ENCODE measurements at regions not wholly inside any gene's neighbourhood (a gene's known extent, or its start where the extent isn't known, plus 50 kb on each side); places are given as distances from the start of the nearest gene placed in this dataset.

DNA sequence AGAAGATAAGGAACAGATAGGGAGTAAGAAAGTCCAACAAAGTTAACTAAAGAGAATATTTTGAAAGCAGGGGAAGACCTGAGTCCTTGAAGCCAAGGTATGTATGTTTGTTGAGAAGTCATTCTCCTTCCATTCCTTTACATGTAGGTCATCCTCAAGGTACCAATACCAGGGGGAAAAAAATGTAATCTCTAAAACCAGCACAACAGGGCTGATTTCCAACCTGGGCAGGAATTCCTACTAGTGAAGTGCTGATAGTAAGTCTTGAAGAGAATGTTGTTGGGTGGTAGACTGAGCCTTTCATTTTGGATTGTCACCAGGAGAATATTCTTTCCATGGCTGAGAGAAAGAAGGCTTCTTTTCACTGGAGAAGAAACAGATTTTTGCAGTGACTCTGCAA, 117.1 kb upstream of the ZNF462 start:
- Mint-ChIP-seq H3K27me3 (no peaks in the 10 kb centered on the region), H3K9me3 (peaks cover 4% of the 10 kb centered on the region), H3K36me3 (ENCODE audit: low read depth) (no peaks in the 10 kb centered on the region), H3K4me3 (no peak overlapping the region), H3K27ac (no peak overlapping the region), H3K4me1 (no peaks in the 10 kb centered on the region)
- intact Hi-C loops (cut with micrococcal nuclease), result no loop called here
- DNase-seq, result no peak

GRCh38 chr9:106751681-106752080, 111.3 kb upstream of the ZNF462 start:
- no peak for DNase-seq
- H3K27me3 Mint-ChIP-seq, result no peaks in the 10 kb centered on the region
- H3K27ac Mint-ChIP-seq, result no peak overlapping the region
- H3K36me3 Mint-ChIP-seq (ENCODE audit: low read depth), result no peaks in the 10 kb centered on the region
- H3K9me3 Mint-ChIP-seq, result no peaks in the 10 kb centered on the region
- intact Hi-C loops (cut with micrococcal nuclease), result no loop called here
- H3K4me1 Mint-ChIP-seq, result peaks cover 8% of the 10 kb centered on the region
- no peak overlapping the region for H3K4me3 Mint-ChIP-seq

DNA sequence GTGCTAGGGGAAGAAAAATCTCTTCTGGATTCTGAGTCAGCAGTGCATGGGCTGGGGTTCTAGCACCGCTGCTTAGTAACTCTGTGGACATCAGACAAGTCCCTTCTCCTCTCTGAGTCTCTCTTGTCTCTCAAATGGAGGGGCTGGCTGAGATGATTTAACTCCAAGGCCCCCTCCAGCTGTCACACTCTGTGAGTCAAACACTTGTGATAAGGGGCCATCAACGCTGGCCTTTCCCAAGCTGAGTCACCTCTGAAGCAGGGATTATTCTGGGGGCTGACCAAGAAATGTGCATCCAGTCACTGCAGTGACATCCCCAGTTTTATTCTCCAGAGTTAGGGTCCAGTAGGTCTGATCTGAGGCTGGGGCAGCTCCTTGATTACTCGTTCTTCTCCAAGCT, 110.4 kb upstream of the ZNF462 start:
- Mint-ChIP-seq H3K36me3 (ENCODE audit: low read depth) (no peaks in the 10 kb centered on the region), H3K27me3 (no peaks in the 10 kb centered on the region), H3K4me1 (peaks cover 8% of the 10 kb centered on the region), H3K4me3 (no peak overlapping the region), H3K9me3 (no peaks in the 10 kb centered on the region), H3K27ac (no peak overlapping the region)
- intact Hi-C loops (cut with micrococcal nuclease), result no loop called here
- no peak for DNase-seq

DNA sequence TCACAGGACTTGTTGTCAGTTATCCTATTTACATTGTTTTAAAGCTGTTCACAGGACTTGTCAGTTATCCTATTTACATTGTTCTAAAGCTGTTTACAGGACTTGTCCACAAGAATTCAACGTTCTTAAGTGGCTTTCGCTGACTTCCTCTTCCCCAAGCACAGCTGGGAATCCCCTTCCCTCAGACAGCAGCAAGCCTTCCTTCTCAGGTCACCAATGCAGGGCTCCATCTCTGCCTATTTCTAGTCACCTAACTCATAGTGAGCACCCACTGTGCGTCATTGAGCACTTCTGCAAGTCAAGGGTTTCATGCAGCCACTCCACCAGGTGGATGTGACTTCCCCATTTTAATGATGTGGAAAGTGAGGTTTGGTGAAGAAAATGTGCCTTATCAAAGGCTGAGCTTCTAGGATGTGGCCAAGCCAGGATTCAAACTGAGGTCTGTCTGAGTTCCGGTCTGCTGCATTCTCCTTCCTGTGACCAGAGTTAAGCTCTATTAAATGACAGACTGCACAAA, 109.8 kb upstream of the ZNF462 start:
- no peaks in the 10 kb centered on the region for H3K36me3 Mint-ChIP-seq (ENCODE audit: low read depth)
- no peak overlapping the region for H3K4me3 Mint-ChIP-seq
- intact Hi-C loops (cut with micrococcal nuclease), result no loop called here
- peak; percentile 64 for DNase-seq
- no peaks in the 10 kb centered on the region for H3K27me3 Mint-ChIP-seq
- H3K9me3 Mint-ChIP-seq, result no peaks in the 10 kb centered on the region
- peaks cover 8% of the 10 kb centered on the region for H3K4me1 Mint-ChIP-seq
- H3K27ac Mint-ChIP-seq, result no peak overlapping the region

DNA sequence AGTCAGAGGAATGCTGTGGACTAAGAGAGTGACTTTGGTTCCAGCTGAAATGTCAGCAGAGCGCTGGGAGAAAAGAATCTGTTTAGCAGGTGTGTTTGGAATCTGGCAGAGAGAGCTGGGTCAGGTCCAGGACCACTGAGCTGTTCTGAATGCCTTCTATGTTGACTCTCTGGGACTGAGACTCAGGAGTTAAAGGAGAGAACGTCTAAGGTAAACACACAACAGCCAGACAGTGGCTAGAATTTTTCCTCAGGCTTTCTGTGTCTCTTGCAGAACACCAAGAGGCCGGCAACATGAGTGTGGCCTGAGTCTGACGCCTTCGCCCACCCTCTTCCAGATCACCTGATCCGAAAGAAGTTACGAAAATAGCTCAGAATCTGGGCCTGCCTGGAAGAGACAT, 107.2 kb upstream of the ZNF462 start:
- Mint-ChIP-seq H3K9me3 (no peaks in the 10 kb centered on the region), H3K4me3 (no peak overlapping the region)

GRCh38 chr9:106757514-106757913, 105.5 kb upstream of the ZNF462 start:
- Mint-ChIP-seq H3K4me3 (no peak overlapping the region), H3K9me3 (no peaks in the 10 kb centered on the region), H3K27ac (no peak overlapping the region), H3K36me3 (ENCODE audit: low read depth) (no peaks in the 10 kb centered on the region), H3K4me1 (peaks cover 8% of the 10 kb centered on the region), H3K27me3 (no peaks in the 10 kb centered on the region)
- intact Hi-C loops (cut with micrococcal nuclease), result no loop called here
- no peak for DNase-seq

More for the DNA sequence above, 107.2 kb upstream of the ZNF462 start:
- Mint-ChIP-seq H3K27me3 (no peaks in the 10 kb centered on the region), H3K36me3 (ENCODE audit: low read depth) (no peaks in the 10 kb centered on the region), H3K27ac (no peak overlapping the region), H3K4me1 (peaks cover 8% of the 10 kb centered on the region)
- intact Hi-C loops (cut with micrococcal nuclease), result no loop called here
- no peak for DNase-seq

DNA sequence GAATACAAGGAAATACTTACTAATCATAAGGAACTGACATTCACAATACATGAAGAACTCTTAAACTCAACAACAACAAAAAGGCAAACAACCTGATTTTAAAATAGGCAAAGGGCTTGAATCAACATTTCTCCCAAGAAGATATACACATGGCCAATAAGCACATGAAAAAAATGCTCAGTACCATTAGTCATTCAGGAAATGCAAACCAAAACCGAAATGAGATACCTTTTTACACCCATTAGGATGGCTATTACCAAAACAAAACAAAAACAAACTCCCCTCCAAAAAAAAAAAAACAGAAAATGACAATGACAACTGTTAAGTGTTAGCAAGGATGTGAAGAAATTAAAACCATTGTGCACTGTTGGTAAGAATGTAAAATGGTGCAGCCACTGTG, 104.1 kb upstream of the ZNF462 start:
- no peaks in the 10 kb centered on the region for H3K4me1 Mint-ChIP-seq
- no peaks in the 10 kb centered on the region for H3K27me3 Mint-ChIP-seq
- H3K9me3 Mint-ChIP-seq, result no peaks in the 10 kb centered on the region
- no peak overlapping the region for H3K27ac Mint-ChIP-seq
- no peak for DNase-seq
- intact Hi-C loops (cut with micrococcal nuclease), result no loop called here
- no peaks in the 10 kb centered on the region for H3K36me3 Mint-ChIP-seq (ENCODE audit: low read depth)
- no peak overlapping the region for H3K4me3 Mint-ChIP-seq

DNA sequence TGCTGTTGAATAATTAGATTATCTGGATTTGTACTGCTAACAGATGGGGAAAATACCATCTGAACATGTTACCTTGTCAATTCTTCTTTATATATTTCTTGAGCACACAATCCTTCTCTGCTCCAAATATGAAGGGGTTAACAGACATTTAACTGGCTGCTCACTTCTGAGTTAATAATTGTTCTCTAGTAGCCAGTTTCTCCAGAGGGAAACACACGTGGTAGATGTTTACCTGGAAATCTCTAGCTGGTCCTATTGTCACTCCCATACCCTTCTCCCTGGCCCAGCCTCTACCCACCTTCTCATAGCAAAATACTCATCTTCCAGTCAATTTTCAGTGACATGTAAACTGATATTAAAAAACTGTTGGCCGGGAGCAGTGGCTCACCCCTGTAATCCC, 101.5 kb upstream of the ZNF462 start:
- no peak overlapping the region for H3K4me3 Mint-ChIP-seq
- no peaks in the 10 kb centered on the region for H3K36me3 Mint-ChIP-seq (ENCODE audit: low read depth)
- H3K9me3 Mint-ChIP-seq, result no peaks in the 10 kb centered on the region
- no peak for DNase-seq
- no peaks in the 10 kb centered on the region for H3K4me1 Mint-ChIP-seq
- H3K27ac Mint-ChIP-seq, result no peak overlapping the region
- intact Hi-C loops (cut with micrococcal nuclease), result no loop called here
- no peaks in the 10 kb centered on the region for H3K27me3 Mint-ChIP-seq

DNA sequence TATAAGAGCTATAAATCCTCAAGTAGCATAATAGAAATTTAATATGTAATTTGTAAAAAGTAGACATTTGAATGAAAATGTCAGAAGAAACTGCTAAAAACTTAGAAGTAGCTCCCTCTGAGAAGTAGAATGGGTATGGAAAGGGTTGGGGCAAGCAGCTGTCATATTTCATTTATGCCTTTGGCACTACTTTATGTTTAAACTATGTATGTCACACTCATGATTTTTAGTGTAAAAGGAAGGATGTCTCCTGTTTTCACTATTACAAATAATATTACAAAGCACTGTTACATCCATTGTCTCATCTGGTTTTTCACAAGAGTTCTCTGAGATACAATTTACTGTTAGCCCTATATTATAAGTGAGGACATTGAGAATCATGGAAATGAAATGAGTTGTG, 96.3 kb upstream of the ZNF462 start:
- H3K4me1 Mint-ChIP-seq, result no peaks in the 10 kb centered on the region
- H3K27me3 Mint-ChIP-seq, result no peaks in the 10 kb centered on the region
- no peak for DNase-seq
- no peak overlapping the region for H3K4me3 Mint-ChIP-seq
- no peak overlapping the region for H3K27ac Mint-ChIP-seq
- no peaks in the 10 kb centered on the region for H3K36me3 Mint-ChIP-seq (ENCODE audit: low read depth)
- intact Hi-C loops (cut with micrococcal nuclease), result no loop called here
- H3K9me3 Mint-ChIP-seq, result peaks cover 3% of the 10 kb centered on the region

GRCh38 chr9:106769331-106769730, 93.6 kb upstream of the ZNF462 start:
- intact Hi-C loops (cut with micrococcal nuclease), result no loop called here
- no peaks in the 10 kb centered on the region for H3K4me1 Mint-ChIP-seq
- H3K27me3 Mint-ChIP-seq, result no peaks in the 10 kb centered on the region

GRCh38 chr9:106771608-106772007, 91.4 kb upstream of the ZNF462 start:
- intact Hi-C loops (cut with micrococcal nuclease), result no loop called here
- Mint-ChIP-seq H3K27ac (no peak overlapping the region), H3K9me3 (peaks cover 3% of the 10 kb centered on the region), H3K27me3 (no peaks in the 10 kb centered on the region), H3K4me3 (no peak overlapping the region), H3K36me3 (ENCODE audit: low read depth) (no peaks in the 10 kb centered on the region), H3K4me1 (no peaks in the 10 kb centered on the region)
- no peak for DNase-seq

More at GRCh38 chr9:106769331-106769730, 93.6 kb upstream of the ZNF462 start:
- H3K36me3 Mint-ChIP-seq (ENCODE audit: low read depth), result no peaks in the 10 kb centered on the region
- no peak overlapping the region for H3K27ac Mint-ChIP-seq
- no peak overlapping the region for H3K4me3 Mint-ChIP-seq
- DNase-seq, result no peak
- H3K9me3 Mint-ChIP-seq, result peaks cover 3% of the 10 kb centered on the region

DNA sequence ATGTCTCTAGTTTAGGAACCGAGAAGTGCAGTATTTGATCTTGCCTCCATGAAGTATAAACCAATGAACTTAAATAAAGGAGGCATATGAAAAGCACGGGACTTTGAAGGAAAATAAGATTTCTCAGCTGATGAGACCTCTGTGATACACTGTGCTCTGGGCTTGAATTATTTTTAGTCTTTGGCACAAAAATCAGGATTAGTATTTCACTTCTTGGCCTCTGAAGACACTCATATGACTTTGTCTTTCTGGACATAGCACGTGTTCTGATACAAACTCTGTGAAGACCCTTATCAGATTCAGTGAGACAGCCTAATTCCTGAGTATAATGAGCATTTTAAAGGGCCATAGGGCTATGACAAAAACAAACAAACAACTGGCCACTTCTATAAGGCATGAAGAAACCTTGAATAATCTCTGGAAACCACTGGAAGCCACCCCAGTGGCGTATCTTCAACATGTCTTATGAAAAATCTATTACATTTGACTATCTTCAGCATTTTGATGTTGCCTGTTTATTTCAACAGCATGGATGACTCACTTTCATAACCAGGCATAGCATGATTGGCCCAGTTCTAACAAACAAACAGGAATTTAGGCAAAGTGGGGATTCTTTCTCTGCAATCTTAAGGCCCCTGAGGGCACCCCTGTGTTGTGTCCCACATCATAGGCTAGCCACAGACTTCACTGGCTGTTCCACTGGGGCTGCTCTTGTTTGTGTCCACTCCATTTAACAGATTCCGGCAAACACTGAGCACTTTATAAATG, 90.3 kb upstream of the ZNF462 start:
- no peak overlapping the region for H3K4me3 Mint-ChIP-seq
- intact Hi-C loops (cut with micrococcal nuclease), result no loop called here
- H3K36me3 Mint-ChIP-seq (ENCODE audit: low read depth), result no peaks in the 10 kb centered on the region
- peaks cover 3% of the 10 kb centered on the region for H3K9me3 Mint-ChIP-seq
- no peaks in the 10 kb centered on the region for H3K27me3 Mint-ChIP-seq
- no peak for DNase-seq
- no peak overlapping the region for H3K27ac Mint-ChIP-seq
- H3K4me1 Mint-ChIP-seq, result no peaks in the 10 kb centered on the region

DNA sequence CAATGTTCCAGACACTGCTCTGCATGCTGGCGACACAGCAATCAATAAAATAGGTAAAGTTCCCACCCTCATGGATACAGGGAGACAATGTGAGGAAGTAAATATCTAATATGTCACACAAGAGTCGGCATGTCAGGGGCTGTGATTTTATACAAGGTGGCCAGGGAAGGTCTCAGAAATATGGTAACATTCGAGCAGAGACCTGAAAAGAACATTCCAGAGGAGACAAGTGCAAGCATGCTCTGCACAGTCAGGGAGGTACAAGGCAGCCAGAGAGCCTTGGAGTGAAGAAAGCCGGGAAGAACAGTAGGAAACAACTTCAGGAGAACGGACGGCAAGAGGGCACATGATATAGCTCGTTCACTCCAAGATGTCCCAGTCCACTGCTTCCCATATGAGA, 89.2 kb upstream of the ZNF462 start:
- Mint-ChIP-seq H3K27me3 (no peaks in the 10 kb centered on the region), H3K36me3 (ENCODE audit: low read depth) (no peaks in the 10 kb centered on the region), H3K4me1 (no peaks in the 10 kb centered on the region), H3K4me3 (no peak overlapping the region), H3K27ac (no peak overlapping the region), H3K9me3 (peaks cover 3% of the 10 kb centered on the region)
- intact Hi-C loops (cut with micrococcal nuclease), result no loop called here
- DNase-seq, result no peak

- Mint-ChIP-seq H3K36me3 (ENCODE audit: low read depth) (no peaks in the 10 kb centered on the region), H3K27ac (no peak overlapping the region), H3K27me3 (no peaks in the 10 kb centered on the region), H3K4me1 (no peaks in the 10 kb centered on the region), H3K4me3 (no peak overlapping the region), H3K9me3 (no peaks in the 10 kb centered on the region)
- intact Hi-C loops (cut with micrococcal nuclease), result no loop called here
- DNase-seq, result no peak
These were observed 87.0 kb upstream of the ZNF462 start for GRCh38 chr9:106775960-106776359.

DNA sequence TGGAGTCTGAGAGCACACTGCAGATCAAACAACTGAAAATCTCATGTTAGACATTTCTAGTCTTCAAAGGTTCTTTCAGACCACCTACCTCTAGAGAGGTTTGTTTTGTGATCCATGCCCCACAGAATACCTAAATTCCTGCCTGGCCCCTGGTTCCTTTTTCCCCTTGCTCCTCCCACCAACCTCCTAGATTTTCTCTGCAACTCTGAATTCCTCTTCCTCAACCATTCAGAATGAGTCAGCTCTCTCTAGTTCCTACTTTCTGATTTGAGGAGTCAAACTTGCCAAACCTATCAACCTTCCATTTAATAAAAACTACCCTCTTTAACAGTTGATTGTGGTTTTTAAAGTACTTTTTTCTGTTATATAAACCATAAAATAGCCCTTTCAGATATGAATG, 83.2 kb upstream of the ZNF462 start:
- intact Hi-C loops (cut with micrococcal nuclease), result no loop called here
- DNase-seq, result no peak
- no peaks in the 10 kb centered on the region for H3K36me3 Mint-ChIP-seq (ENCODE audit: low read depth)
- H3K27ac Mint-ChIP-seq, result no peak overlapping the region
- no peak overlapping the region for H3K4me3 Mint-ChIP-seq
- no peaks in the 10 kb centered on the region for H3K4me1 Mint-ChIP-seq
- H3K9me3 Mint-ChIP-seq, result no peaks in the 10 kb centered on the region
- H3K27me3 Mint-ChIP-seq, result no peaks in the 10 kb centered on the region
